ENCODE measurements at regions not wholly inside any gene's neighbourhood (a gene's known extent, or its start where the extent isn't known, plus 50 kb on each side); places are given as distances from the start of the nearest gene placed in this dataset.

DNA sequence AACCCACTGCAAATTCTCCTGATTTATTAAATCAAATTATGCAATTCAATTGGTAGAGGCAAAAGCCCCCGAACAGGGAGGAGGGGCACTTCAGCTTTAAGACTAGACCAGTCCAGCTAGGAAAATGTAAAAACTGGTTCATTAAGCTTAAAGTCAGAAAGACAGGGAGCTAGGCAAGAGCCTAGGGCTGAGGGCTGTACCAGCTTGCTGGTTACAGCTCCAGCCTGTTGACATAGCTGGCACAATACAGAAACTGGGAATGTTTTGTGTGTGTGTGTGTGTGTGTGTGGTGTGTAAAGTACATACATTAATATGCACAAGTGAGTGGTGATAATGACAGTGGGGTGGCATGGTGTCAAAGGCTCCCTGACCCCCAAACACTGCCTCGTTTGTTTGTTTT, 307.0 kb upstream of the CELF4 start:
- no peak overlapping the region for H3K9ac ChIP-seq (ENCODE audit: low read depth in 1 of 2, low read length in 2 of 2)
- no peaks in the 10 kb centered on the region for H3K36me3 ChIP-seq (ENCODE audit: control insufficient read depth in 4 of 4, insufficient read depth in 3 of 4, low read depth in 1 of 4, low read length in 3 of 4)
- no peaks in the 10 kb centered on the region for H3K27me3 ChIP-seq (ENCODE audit: control insufficient read depth in 4 of 4, insufficient read depth in 4 of 4, low read length in 3 of 4)
- no peak overlapping the region for H3K4me3 ChIP-seq (ENCODE audit: low read depth in 1 of 3, low read length in 3 of 3)
- H3K4me1 ChIP-seq (ENCODE audit: control insufficient read depth in 4 of 4, insufficient read depth in 4 of 4, low read length in 3 of 4): no peaks in the 10 kb centered on the region
- 52% methylated on average over 2 of the region's 2 CpGs for WGBS
- H3K9me3 ChIP-seq (ENCODE audit: control insufficient read depth in 4 of 4, low read length in 3 of 4): no peaks in the 10 kb centered on the region
- DNase-seq (ENCODE audit: low spot score): no peak
- no peak overlapping the region for H3K27ac ChIP-seq (ENCODE audit: low read depth in 1 of 2, low read length in 2 of 2)
- TF ChIP-seq FOXA2 (IDR thresholded peaks at IDR 0.05) (no peak), EGR1 (IDR thresholded peaks at IDR 0.05; ENCODE audit: low read depth in 2 of 2) (no peak), FOXA1 (IDR thresholded peaks at IDR 0.05) (no peak), RAD21 (IDR thresholded peaks at IDR 0.05) (no peak)
- TF ChIP-seq, protein P1, sequence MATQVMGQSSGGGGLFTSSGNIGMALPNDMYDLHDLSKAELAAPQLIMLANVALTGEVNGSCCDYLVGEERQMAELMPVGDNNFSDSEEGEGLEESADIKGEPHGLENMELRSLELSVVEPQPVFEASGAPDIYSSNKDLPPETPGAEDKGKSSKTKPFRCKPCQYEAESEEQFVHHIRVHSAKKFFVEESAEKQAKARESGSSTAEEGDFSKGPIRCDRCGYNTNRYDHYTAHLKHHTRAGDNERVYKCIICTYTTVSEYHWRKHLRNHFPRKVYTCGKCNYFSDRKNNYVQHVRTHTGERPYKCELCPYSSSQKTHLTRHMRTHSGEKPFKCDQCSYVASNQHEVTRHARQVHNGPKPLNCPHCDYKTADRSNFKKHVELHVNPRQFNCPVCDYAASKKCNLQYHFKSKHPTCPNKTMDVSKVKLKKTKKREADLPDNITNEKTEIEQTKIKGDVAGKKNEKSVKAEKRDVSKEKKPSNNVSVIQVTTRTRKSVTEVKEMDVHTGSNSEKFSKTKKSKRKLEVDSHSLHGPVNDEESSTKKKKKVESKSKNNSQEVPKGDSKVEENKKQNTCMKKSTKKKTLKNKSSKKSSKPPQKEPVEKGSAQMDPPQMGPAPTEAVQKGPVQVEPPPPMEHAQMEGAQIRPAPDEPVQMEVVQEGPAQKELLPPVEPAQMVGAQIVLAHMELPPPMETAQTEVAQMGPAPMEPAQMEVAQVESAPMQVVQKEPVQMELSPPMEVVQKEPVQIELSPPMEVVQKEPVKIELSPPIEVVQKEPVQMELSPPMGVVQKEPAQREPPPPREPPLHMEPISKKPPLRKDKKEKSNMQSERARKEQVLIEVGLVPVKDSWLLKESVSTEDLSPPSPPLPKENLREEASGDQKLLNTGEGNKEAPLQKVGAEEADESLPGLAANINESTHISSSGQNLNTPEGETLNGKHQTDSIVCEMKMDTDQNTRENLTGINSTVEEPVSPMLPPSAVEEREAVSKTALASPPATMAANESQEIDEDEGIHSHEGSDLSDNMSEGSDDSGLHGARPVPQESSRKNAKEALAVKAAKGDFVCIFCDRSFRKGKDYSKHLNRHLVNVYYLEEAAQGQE (IDR thresholded peaks at IDR 0.05): no peak
- TF ChIP-seq, protein P2, sequence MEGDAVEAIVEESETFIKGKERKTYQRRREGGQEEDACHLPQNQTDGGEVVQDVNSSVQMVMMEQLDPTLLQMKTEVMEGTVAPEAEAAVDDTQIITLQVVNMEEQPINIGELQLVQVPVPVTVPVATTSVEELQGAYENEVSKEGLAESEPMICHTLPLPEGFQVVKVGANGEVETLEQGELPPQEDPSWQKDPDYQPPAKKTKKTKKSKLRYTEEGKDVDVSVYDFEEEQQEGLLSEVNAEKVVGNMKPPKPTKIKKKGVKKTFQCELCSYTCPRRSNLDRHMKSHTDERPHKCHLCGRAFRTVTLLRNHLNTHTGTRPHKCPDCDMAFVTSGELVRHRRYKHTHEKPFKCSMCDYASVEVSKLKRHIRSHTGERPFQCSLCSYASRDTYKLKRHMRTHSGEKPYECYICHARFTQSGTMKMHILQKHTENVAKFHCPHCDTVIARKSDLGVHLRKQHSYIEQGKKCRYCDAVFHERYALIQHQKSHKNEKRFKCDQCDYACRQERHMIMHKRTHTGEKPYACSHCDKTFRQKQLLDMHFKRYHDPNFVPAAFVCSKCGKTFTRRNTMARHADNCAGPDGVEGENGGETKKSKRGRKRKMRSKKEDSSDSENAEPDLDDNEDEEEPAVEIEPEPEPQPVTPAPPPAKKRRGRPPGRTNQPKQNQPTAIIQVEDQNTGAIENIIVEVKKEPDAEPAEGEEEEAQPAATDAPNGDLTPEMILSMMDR (IDR thresholded peaks at IDR 0.05; ENCODE audit: low read depth, low read length, missing input control): no peak

DNA sequence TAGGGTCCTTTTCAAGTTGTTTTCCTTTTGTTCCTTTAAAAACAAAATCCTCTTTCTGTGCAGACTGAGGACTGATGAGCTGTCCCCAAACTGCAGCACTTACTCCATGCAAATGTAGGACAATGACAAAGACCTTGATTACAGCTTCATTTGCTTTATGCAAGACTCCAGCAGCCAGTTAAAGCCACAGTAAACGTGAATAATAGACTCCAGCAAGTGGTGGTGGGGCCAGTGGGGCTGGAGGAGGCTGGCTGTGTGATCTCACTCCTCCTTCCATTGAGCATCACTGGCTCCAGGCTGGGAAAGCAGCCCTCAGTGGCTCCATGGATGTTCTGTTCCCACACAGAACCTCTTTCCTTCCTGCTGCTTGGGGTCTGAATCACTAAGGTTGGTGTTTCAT, 306.0 kb upstream of the CELF4 start:
- no peak for DNase-seq (ENCODE audit: low spot score)
- no peaks in the 10 kb centered on the region for H3K9me3 ChIP-seq (ENCODE audit: control insufficient read depth in 4 of 4, low read length in 3 of 4)
- no peak overlapping the region for H3K9ac ChIP-seq (ENCODE audit: low read depth in 1 of 2, low read length in 2 of 2)
- no peaks in the 10 kb centered on the region for H3K4me1 ChIP-seq (ENCODE audit: control insufficient read depth in 4 of 4, insufficient read depth in 4 of 4, low read length in 3 of 4)
- no peak overlapping the region for H3K4me3 ChIP-seq (ENCODE audit: low read depth in 1 of 3, low read length in 3 of 3)
- H3K27me3 ChIP-seq (ENCODE audit: control insufficient read depth in 4 of 4, insufficient read depth in 4 of 4, low read length in 3 of 4): no peaks in the 10 kb centered on the region
- H3K36me3 ChIP-seq (ENCODE audit: control insufficient read depth in 4 of 4, insufficient read depth in 3 of 4, low read depth in 1 of 4, low read length in 3 of 4): no peaks in the 10 kb centered on the region
- TF ChIP-seq FOXA1 (IDR thresholded peaks at IDR 0.05) (no peak), RXRA (IDR thresholded peaks at IDR 0.05) (no peak), HNF4A (conservative IDR thresholded peaks at IDR 0.05) (no peak), TAF1 (conservative IDR thresholded peaks at IDR 0.05) (no peak)
- TF ChIP-seq, protein P1 (IDR thresholded peaks at IDR 0.05): no peak
- WGBS: 14% methylated on average over 1 of the region's 1 CpG
- H3K27ac ChIP-seq (ENCODE audit: low read depth in 1 of 2, low read length in 2 of 2): no peak overlapping the region

All from liver (tissue), 8 donors.